T-helper 1 cell (primary cell): ENCODE measurements at regions not wholly inside any gene's neighbourhood (a gene's known extent, or its start where the extent isn't known, plus 50 kb on each side); places are given as distances from the start of the nearest gene placed in this dataset.

Experiments
- DNase-seq, 5 donors: peaks; one replicate each; pipeline ENCODE4 v3.0.0-alpha.2; 2012 to 2020

- DNase-seq: no peak
These were observed 316.0 kb downstream of the FGFR2 start for GRCh38 chr10:121282264-121282663.

GRCh38 chr10:121282797-121283515 lies 315.3 kb downstream of the FGFR2 start:
- DNase-seq: no peak

DNA sequence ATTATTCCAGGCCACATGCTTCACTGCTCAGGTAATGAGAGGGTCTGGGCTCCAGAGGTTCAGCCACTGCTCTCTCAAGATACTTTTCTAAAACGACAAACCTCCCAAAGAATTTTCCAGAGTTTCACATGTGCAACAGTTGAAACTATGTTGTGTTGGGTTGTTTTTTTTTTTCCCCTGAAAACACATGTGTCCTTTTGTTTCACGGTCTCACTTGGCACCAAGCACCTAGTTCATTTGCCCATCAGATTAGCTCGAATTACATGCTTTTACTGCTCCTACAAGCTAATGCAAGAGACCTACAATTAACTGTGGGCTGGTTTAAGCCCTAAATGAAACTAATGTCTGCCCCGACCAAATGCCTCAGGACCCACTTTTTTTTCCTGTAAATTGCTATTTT lies 313.3 kb downstream of the FGFR2 start:
- DNase-seq: no peak

DNA sequence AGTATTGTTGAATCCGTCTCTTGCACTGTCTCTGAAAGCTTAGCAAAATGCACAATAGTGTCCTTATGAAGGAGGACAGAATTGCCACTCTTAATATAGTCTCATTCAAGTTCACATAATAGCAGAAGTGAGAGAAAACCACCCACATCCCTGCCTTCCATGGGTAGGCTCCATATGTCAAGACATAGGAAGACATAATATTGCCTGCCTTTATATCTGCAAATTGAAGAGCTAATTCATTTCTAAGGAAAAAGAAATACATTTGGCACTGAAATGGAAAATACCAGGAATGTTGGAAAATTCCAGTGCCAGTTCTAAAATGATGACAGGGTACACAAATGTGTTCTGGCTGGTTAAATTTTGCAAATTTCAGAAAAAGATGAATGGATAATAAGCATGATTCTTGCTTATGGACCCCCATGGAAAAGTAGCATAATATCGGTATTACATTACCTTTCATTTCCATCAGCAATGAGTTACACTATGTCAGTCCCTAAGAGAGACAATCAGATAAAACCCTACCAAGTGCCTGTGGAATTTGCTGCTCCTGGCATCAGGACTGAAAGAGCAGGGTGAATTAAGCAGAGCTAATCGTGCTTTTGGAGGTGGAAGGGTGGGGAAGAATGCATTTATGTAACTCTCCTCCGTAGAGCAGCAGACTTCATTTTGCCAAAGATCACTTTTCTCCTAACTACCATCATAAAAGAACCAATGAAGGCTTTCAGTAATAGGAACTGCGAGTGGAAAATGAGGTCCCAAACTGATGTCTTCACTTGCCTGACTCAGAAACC lies 312.6 kb downstream of the FGFR2 start:
- no peak for DNase-seq

DNA sequence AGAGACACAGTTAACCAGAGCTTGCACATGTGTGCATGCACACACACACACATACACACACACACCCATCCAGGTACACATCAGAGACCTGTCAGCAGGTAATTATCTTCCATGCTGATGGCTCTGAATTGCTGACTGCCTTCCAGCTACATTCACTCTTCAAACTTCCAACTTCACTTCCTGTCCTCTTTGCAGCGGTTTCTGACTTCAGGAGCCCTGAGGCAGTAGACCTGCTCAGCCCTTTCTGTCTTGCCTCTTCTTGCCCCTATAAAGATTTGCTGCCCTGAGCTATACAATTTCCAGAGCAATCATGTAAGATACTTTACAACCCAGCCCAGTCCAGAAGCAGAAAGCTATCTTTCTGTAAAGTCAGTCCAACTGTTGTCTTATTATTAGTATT lies 310.2 kb downstream of the FGFR2 start:
- DNase-seq: no peak

GRCh38 chr10:121288864-121289661 lies 309.2 kb downstream of the FGFR2 start:
- DNase-seq: no peak

GRCh38 chr10:121289800-121290199 lies 308.4 kb downstream of the FGFR2 start:
- no peak for DNase-seq

- no peak for DNase-seq
These were observed 307.6 kb downstream of the FGFR2 start for GRCh38 chr10:121290674-121291073.

DNA sequence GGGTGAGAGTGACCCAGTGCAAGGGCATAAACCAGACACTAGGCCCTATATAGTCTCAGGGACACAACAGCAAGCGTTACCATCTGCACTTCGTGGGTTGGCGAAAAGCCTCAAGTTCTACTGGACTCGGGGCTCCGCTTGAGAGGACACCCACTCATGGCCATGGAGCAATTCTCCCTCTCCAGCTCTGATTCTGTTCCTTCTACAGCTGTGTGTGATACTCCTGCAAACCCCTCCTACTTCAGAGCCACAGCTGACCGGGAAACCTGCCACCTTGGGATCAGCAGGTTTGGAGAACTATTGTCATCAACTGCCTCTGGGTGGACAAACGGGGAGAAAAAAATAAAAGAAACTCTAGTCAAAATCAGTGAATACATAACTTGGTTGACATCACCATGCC lies 306.9 kb downstream of the FGFR2 start:
- DNase-seq: no peak

GRCh38 chr10:121291823-121292222 lies 306.4 kb downstream of the FGFR2 start:
- DNase-seq: no peak

GRCh38 chr10:121292321-121292720 lies 305.9 kb downstream of the FGFR2 start:
- no peak for DNase-seq

DNA sequence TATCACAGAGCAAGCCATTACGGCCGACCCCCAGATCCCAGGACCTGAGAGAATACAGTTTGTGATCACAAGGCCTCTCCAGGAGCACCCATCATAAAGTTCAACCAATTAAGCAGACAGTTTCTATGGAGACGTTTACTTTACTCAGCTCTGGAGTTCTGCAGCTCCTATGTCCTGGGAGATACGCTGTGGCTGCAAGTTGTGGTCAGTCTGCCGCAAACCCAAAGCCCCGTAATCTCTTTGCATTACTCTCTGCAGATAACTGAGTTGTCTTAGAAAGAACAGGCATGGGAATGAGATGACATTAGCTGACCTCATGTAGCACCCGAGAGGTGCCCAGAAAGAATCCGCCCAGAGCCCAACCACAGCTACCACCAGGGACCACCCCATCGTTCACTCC lies 305.1 kb downstream of the FGFR2 start:
- DNase-seq: no peak

- no peak for DNase-seq
These were observed 303.6 kb downstream of the FGFR2 start for GRCh38 chr10:121294630-121295029.

GRCh38 chr10:121296378-121296777 lies 301.9 kb downstream of the FGFR2 start:
- no peak for DNase-seq

DNA sequence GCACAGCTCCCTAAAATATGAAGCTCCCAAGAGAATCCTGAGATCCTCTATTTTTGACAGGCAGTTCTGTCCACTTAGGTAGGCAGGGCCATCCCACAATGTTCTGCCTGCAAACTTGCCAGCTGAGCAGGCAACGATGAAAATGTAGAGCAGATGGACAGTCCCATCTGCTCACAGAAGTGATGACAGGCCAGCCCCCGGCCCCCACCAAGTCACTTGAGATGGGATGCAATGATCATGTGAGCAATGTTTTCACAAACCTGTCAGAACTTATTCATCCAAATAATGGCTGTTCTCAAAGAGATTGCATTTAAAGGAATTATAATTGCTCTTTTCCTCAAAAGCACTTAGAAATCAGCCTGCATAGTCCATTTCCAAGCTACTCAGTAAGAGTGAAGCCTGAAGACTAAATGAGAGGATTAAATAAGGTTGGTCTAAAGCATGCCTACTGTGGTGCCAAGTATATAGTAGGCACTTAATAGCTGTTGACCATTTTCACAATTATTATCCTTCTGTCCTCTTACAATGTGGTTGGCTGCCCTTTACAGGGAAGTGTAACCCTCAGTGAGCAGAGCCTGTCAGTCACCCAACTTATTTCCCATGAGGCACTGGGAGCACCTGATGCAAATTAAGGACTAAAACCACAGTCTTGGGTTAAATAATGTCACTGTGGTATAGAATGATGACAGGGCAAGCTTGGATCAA lies 301.2 kb downstream of the FGFR2 start:
- no peak for DNase-seq

GRCh38 chr10:121300723-121301122 lies 297.5 kb downstream of the FGFR2 start:
- no peak for DNase-seq

DNA sequence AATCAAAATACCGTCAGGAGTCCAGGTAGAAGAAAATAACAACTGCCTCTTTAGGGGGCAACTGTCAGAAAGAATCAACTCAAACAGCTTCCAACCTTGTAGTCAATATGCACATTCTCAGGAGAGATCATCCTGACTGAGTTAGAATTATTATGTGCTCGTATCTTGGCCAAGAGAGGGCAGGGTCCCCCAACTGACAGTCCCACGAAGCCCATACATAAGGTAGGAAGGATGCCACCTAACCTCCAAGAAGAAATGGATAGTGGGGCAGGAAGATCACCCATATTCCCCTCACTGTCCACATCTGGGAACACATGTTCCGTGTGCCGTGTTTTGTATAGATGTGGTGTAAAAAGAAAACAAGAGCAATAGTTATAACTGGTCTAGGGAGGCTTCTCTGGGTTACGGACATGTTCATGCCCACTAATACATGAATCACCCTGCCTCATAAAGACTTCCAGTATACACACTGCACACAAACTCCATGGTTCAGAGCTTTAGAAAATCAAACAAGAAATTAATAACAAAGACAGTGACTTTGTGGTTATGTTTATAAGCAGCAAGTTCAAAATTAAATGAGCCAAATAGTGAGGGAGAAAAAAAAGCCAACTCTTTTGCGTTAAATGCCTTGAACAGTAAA lies 295.6 kb downstream of the FGFR2 start:
- DNase-seq: no peak

GRCh38 chr10:121303287-121303890 lies 294.9 kb downstream of the FGFR2 start:
- no peak for DNase-seq

DNA sequence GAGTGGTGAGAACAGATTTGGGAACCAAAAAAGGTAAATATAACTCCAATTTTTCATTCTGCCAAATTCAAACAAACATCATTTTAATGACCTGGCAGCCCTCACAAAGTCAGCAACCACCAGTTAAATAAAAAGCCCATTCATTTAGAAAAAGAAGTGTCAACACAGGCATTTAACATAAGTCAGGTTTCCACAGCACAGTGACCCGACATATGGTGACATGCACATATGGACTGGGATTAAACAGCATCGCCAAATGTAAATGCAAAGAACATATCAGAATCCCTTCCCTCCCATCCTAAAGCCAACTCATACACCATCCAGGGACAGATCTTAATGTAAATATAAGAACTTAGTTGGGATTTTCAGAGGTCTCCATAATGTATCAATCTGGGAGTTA lies 293.2 kb downstream of the FGFR2 start:
- DNase-seq: no peak

DNA sequence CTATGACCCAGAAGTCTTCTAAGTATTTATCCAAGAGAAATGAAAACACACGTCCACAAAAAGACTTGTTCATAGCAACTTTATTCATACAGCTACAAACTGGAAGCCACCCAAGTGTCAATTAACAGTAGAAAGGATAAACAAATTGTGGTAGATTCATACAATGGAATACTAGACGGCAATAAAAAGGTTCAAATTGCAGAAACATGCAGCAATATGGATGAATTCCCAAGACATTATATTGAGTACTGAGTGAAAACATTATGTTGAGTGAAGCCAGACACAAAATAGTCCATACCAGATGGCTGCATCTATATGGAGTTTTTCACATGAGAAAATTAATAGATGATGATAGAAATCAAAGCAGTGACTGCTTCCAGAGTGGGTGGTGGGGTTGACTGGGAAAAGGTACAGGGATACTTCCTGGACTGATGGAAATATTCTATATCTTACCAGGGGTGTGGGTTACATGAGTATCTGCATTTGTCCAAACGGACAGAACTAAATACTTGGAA lies 292.0 kb downstream of the FGFR2 start:
- DNase-seq: no peak

DNA sequence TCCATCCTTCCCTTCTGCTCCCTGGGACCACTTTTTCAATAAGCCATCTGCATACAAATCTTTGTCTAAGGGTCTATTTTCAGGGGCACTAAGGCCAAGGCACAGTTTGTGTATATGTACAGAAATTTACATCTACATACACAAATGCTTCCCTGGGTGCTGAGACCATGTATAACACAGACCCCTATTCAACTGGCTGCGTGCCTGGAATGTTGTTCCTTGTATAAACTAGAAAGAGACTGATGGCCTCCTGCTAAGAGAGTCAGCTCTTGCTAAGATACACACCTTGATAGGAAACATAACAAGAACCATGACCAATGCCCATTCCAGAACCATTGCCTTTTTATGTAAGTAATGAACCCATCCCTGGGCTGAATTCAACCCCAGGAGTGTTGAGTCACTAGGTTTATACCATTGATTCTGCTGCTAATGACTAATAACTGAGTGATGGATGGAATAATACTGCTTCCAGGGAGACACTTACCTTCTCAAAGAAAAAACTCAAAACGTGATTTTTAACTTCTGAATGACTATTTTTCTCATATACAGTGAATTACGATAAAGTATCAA lies 290.7 kb downstream of the FGFR2 start:
- no peak for DNase-seq
